Effector memory CD8-positive, alpha-beta T cell (primary cell): ENCODE measurements at regions not wholly inside any gene's neighbourhood (a gene's known extent, or its start where the extent isn't known, plus 50 kb on each side); places are given as distances from the start of the nearest gene placed in this dataset.
"Not testable (repeated sequence)": the region's sequence is repeated elsewhere in the genome, so short reads cannot be mapped to it uniquely, and the experiment has no call there.

Source experiments
- ATAC-seq: fragments of 150-1000 bp; cut with Tn5 transposase; replicated peaks from 2 replicates; pipeline ENCODE4 v1.10.0; 2021; ENCODE audit warnings: mild to moderate bottlenecking, moderate library complexity
- DNase-seq, 3 experiments: peaks; one replicate each; pipeline ENCODE4 v3.0.0; 2021
- H3K27ac Mint-ChIP-seq, 2 donors: one replicate each; pipeline ENCODE4 v1.8.0; 2022; ENCODE audit warnings: mild to moderate bottlenecking in 2 of 2, mixed read lengths in 2 of 2, moderate library complexity in 2 of 2
- H3K27me3 Mint-ChIP-seq, 2 donors: one replicate each; pipeline ENCODE4 v1.8.0; 2022; ENCODE audit warnings: mixed read lengths in 2 of 2
- H3K36me3 Mint-ChIP-seq: one replicate; pipeline ENCODE4 v1.8.0; 2022; ENCODE audit warnings: mild to moderate bottlenecking, moderate library complexity, mixed read lengths; ENCODE audit not compliant: insufficient read depth
- H3K4me1 Mint-ChIP-seq, 2 donors: one replicate each; pipeline ENCODE4 v1.8.0; 2022; ENCODE audit warnings: low read depth in 2 of 2, mixed read lengths in 2 of 2
- H3K4me3 Mint-ChIP-seq, 2 donors: one replicate each; pipeline ENCODE4 v1.8.0; 2022; ENCODE audit warnings: mild to moderate bottlenecking in 2 of 2, mixed read lengths in 2 of 2, moderate library complexity in 2 of 2
- H3K9me3 Mint-ChIP-seq, 2 donors: one replicate each; pipeline ENCODE4 v1.8.0; 2022; ENCODE audit warnings: mixed read lengths in 2 of 2

GRCh38 chr10:45136256-45136655, 135.5 kb downstream of the ZNF22 start:
- H3K36me3 Mint-ChIP-seq: no peaks in the 10 kb centered on the region
- no peaks in the 10 kb centered on the region for H3K9me3 Mint-ChIP-seq
- H3K27ac Mint-ChIP-seq: no peak overlapping the region
- DNase-seq (no peak), ATAC-seq (no peak)
- H3K27me3 Mint-ChIP-seq: peaks cover 1 to 2% of the 10 kb centered on the region in 2 donors
- no peak overlapping the region for H3K4me3 Mint-ChIP-seq
- no peaks in the 10 kb centered on the region for H3K4me1 Mint-ChIP-seq

- Mint-ChIP-seq H3K4me1 (no peaks in the 10 kb centered on the region), H3K36me3 (no peaks in the 10 kb centered on the region), H3K27ac (no peak overlapping the region), H3K27me3 (peaks cover 28 to 40% of the 10 kb centered on the region in 2 donors), H3K4me3 (no peak overlapping the region), H3K9me3 (no peaks in the 10 kb centered on the region)
- ATAC-seq (no peak), DNase-seq (no peak)
Observed at GRCh38 chr10:45144326-45145070, 143.8 kb downstream of the ZNF22 start.

GRCh38 chr10:45145143-45145542, 144.4 kb downstream of the ZNF22 start:
- H3K4me3 Mint-ChIP-seq, DNase-seq, H3K36me3 Mint-ChIP-seq: not testable (repeated sequence)

GRCh38 chr10:45147000-45147399, 146.3 kb downstream of the ZNF22 start:
- no peaks in the 10 kb centered on the region for H3K9me3 Mint-ChIP-seq
- H3K4me3 Mint-ChIP-seq: no peak overlapping the region
- H3K4me1 Mint-ChIP-seq: no peaks in the 10 kb centered on the region
- H3K27me3 Mint-ChIP-seq: peaks cover 25 to 42% of the 10 kb centered on the region in 2 donors
- no peaks in the 10 kb centered on the region for H3K36me3 Mint-ChIP-seq
- no peak overlapping the region for H3K27ac Mint-ChIP-seq
- DNase-seq (no peak), ATAC-seq (no peak)

More at GRCh38 chr10:45145143-45145542, 144.4 kb downstream of the ZNF22 start:
- not testable (repeated sequence) for H3K27ac Mint-ChIP-seq, ATAC-seq, H3K4me1 Mint-ChIP-seq, H3K9me3 Mint-ChIP-seq
- peaks cover 28 to 42% of the 10 kb centered on the region in 2 donors for H3K27me3 Mint-ChIP-seq

GRCh38 chr10:45150997-45151396, 150.3 kb downstream of the ZNF22 start:
- Mint-ChIP-seq H3K36me3 (no peaks in the 10 kb centered on the region), H3K4me3 (no peak overlapping the region), H3K27ac (no peak overlapping the region), H3K9me3 (no peaks in the 10 kb centered on the region), H3K4me1 (no peaks in the 10 kb centered on the region), H3K27me3 (peaks cover 20 to 28% of the 10 kb centered on the region in 2 donors)
- DNase-seq (no peak), ATAC-seq (no peak)

GRCh38 chr10:45151467-45152214, 150.9 kb downstream of the ZNF22 start:
- no peaks in the 10 kb centered on the region for H3K36me3 Mint-ChIP-seq
- H3K4me1 Mint-ChIP-seq: no peaks in the 10 kb centered on the region
- no peak overlapping the region for H3K27ac Mint-ChIP-seq
- H3K9me3 Mint-ChIP-seq: no peaks in the 10 kb centered on the region
- no peak for DNase-seq
- no peak for ATAC-seq
- no peak overlapping the region for H3K4me3 Mint-ChIP-seq
- peaks cover 27 to 34% of the 10 kb centered on the region in 2 donors for H3K27me3 Mint-ChIP-seq

GRCh38 chr10:45152726-45153125, 152.0 kb downstream of the ZNF22 start:
- Mint-ChIP-seq H3K27me3 (peaks cover 29 to 39% of the 10 kb centered on the region in 2 donors), H3K4me3 (no peak overlapping the region), H3K4me1 (no peaks in the 10 kb centered on the region), H3K9me3 (no peaks in the 10 kb centered on the region), H3K27ac (no peak overlapping the region), H3K36me3 (no peaks in the 10 kb centered on the region)
- ATAC-seq (no peak), DNase-seq (no peak)

GRCh38 chr10:45154502-45154901, 153.8 kb downstream of the ZNF22 start:
- no peak for ATAC-seq
- Mint-ChIP-seq H3K27ac (no peak overlapping the region), H3K4me1 (no peaks in the 10 kb centered on the region), H3K9me3 (no peaks in the 10 kb centered on the region), H3K27me3 (peaks cover 29 to 30% of the 10 kb centered on the region in 2 donors), H3K36me3 (no peaks in the 10 kb centered on the region), H3K4me3 (no peak overlapping the region)
- no peak for DNase-seq

GRCh38 chr10:45155784-45156183, 155.1 kb downstream of the ZNF22 start:
- Mint-ChIP-seq H3K27ac (no peak overlapping the region), H3K36me3 (no peaks in the 10 kb centered on the region), H3K4me3 (no peak overlapping the region), H3K9me3 (no peaks in the 10 kb centered on the region), H3K4me1 (no peaks in the 10 kb centered on the region), H3K27me3 (peaks cover 22 to 24% of the 10 kb centered on the region in 2 donors)
- ATAC-seq (no peak), DNase-seq (no peak)

GRCh38 chr10:45160271-45160670, 155.1 kb downstream of the OR13A1 start:
- Mint-ChIP-seq H3K36me3 (no peaks in the 10 kb centered on the region), H3K27ac (no peak overlapping the region), H3K27me3 (peaks cover 16 to 18% of the 10 kb centered on the region in 2 donors), H3K9me3 (no peaks in the 10 kb centered on the region), H3K4me1 (no peaks in the 10 kb centered on the region), H3K4me3 (no peak overlapping the region)
- ATAC-seq: no peak
- DNase-seq: no peak

- ATAC-seq (no peak), DNase-seq (no peak)
- Mint-ChIP-seq H3K9me3 (no peaks in the 10 kb centered on the region), H3K4me3 (no peak overlapping the region), H3K27me3 (no peaks in the 10 kb centered on the region), H3K36me3 (no peaks in the 10 kb centered on the region), H3K27ac (no peak overlapping the region), H3K4me1 (no peaks in the 10 kb centered on the region)
Observed at GRCh38 chr10:45163315-45163975, 152.0 kb downstream of the OR13A1 start.

GRCh38 chr10:45175520-45176118, 139.8 kb downstream of the OR13A1 start:
- H3K9me3 Mint-ChIP-seq, H3K4me1 Mint-ChIP-seq, H3K36me3 Mint-ChIP-seq, ATAC-seq, H3K4me3 Mint-ChIP-seq, DNase-seq, H3K27ac Mint-ChIP-seq: not testable (repeated sequence)
- peaks cover 17 to 35% of the 10 kb centered on the region in 2 donors for H3K27me3 Mint-ChIP-seq

- Mint-ChIP-seq H3K27me3 (peaks cover 18 to 31% of the 10 kb centered on the region in 2 donors), H3K9me3 (no peaks in the 10 kb centered on the region), H3K4me3 (no peak overlapping the region), H3K27ac (no peak overlapping the region), H3K36me3 (peaks cover 3% of the 10 kb centered on the region), H3K4me1 (no peaks in the 10 kb centered on the region)
- DNase-seq (no peak), ATAC-seq (no peak)
Observed at GRCh38 chr10:45179691-45180090, 135.7 kb downstream of the OR13A1 start.
